HL-60 (cell line): ENCODE measurements at regions not wholly inside any gene's neighbourhood (a gene's known extent, or its start where the extent isn't known, plus 50 kb on each side); places are given as distances from the start of the nearest gene placed in this dataset.

Experiments used
- CTCF ChIP-seq: IDR thresholded peaks from one replicate; pipeline ENCODE4 v1.5.1; 2011; ENCODE audit warnings: low read length, control low read depth, inconsistent platforms; ENCODE audit not compliant: insufficient read depth
- GABPA ChIP-seq: IDR thresholded peaks from 2 replicates; pipeline ENCODE4 v1.6.1; 2012; ENCODE audit warnings: low read depth
- POLR2AphosphoS5 ChIP-seq: IDR thresholded peaks from 2 replicates; pipeline ENCODE4 v1.6.1; 2012; ENCODE audit warnings: low read depth
- REST ChIP-seq: IDR thresholded peaks from 2 replicates; pipeline ENCODE4 v1.6.1; 2012; ENCODE audit warnings: low read depth; ENCODE audit not compliant: insufficient replicate concordance
- SPI1 ChIP-seq: IDR thresholded peaks from 2 replicates; pipeline ENCODE4 v1.6.1; 2012; ENCODE audit warnings: low read depth, mild to moderate bottlenecking, borderline replicate concordance

GRCh38 chr10:124285587-124286527 lies 132.9 kb downstream of the OAT start:
- TF ChIP-seq POLR2AphosphoS5 (no peak), REST (no peak), CTCF (no peak), GABPA (no peak), SPI1 (no peak)
